BJ (cell line): ENCODE measurements at regions not wholly inside any gene's neighbourhood (a gene's known extent, or its start where the extent isn't known, plus 50 kb on each side); places are given as distances from the start of the nearest gene placed in this dataset.

ENCODE experiments used
- CTCF ChIA-PET: fragments of 350-600 bp; formaldehyde crosslinking; extraction: SDS; loops from one replicate; lab custom pipeline; 2021; ENCODE audit warnings: antibody characterized with exemption, inconsistent platforms; lab: Yijun Ruan, JAX
- POLR2A ChIA-PET: fragments of 300-600 bp; sonication (Branson Sonifier 250); formaldehyde crosslinking; extraction: SDS; loops from one replicate; lab custom pipeline; 2021; ENCODE audit warnings: antibody characterized with exemption; lab: Charles Lee
- DNase-seq: peaks from one replicate; pipeline ENCODE4 v3.0.0-alpha.2; 2011; ENCODE audit warnings: low read depth
- H3K27me3 ChIP-seq: 2 replicates; pipeline ENCODE4 v1.6.0; 2011; ENCODE audit warnings: low read length; ENCODE audit not compliant: control insufficient read depth, insufficient read depth
- H3K36me3 ChIP-seq: 2 replicates; pipeline ENCODE4 v1.5.1; 2011; ENCODE audit warnings: low read length; ENCODE audit not compliant: control insufficient read depth, insufficient read depth
- H3K4me3 ChIP-seq: 2 replicates; pipeline ENCODE4 v1.5.1; 2011; ENCODE audit warnings: low read depth, mild to moderate bottlenecking, control low read depth, low read length
- CTCF ChIP-seq: IDR thresholded peaks from 2 replicates; pipeline ENCODE4 v1.5.1; 2011; ENCODE audit warnings: low read depth, mild to moderate bottlenecking, control low read depth, inconsistent platforms, low read length, moderate library complexity; ENCODE audit not compliant: insufficient read depth

GRCh38 chr21:43268804-43269186, 100.0 kb downstream of the CRYAA start:
- CTCF ChIA-PET: interaction anchor here (0.6 to 1.3 kb wide), 2 partner anchors 26 to 63 kb away, joined by 3 read pairs; no protein-coding TSS in a partner anchor
- no peak for TF ChIP-seq CTCF
- POLR2A ChIA-PET: no interaction called here

GRCh38 chr21:43268086-43268803, 99.4 kb downstream of the CRYAA start:
- ChIA-PET CTCF (no interaction called here), POLR2A (no interaction called here)
- H3K36me3 ChIP-seq: no peaks in the 10 kb centered on the region
- no peak for DNase-seq
- peaks cover 12% of the 10 kb centered on the region for H3K27me3 ChIP-seq
- H3K4me3 ChIP-seq: no peak overlapping the region
- TF ChIP-seq CTCF: no peak

More at GRCh38 chr21:43268804-43269186, 100.0 kb downstream of the CRYAA start:
- DNase-seq: no peak
- H3K27me3 ChIP-seq: peaks cover 12% of the 10 kb centered on the region
- no peak overlapping the region for H3K4me3 ChIP-seq
- H3K36me3 ChIP-seq: no peaks in the 10 kb centered on the region

- DNase-seq: no peak
- H3K36me3 ChIP-seq: no peaks in the 10 kb centered on the region
- TF ChIP-seq CTCF: no peak
- ChIA-PET CTCF (no interaction called here), POLR2A (no interaction called here)
- H3K4me3 ChIP-seq: no peak overlapping the region
- H3K27me3 ChIP-seq: peaks cover 12% of the 10 kb centered on the region
Measured at GRCh38 chr21:43267391-43268085, 98.7 kb downstream of the CRYAA start.

- CTCF ChIA-PET: no interaction called here
- H3K36me3 ChIP-seq: no peaks in the 10 kb centered on the region
- H3K4me3 ChIP-seq: no peak overlapping the region
- TF ChIP-seq CTCF: no peak
- POLR2A ChIA-PET: no interaction called here
- DNase-seq: no peak
- H3K27me3 ChIP-seq: peaks cover 12% of the 10 kb centered on the region
Measured at GRCh38 chr21:43266534-43266933, 97.7 kb downstream of the CRYAA start.

- Histone ChIP-seq H3K4me3 (no peak overlapping the region), H3K27me3 (no peaks in the 10 kb centered on the region), H3K36me3 (no peaks in the 10 kb centered on the region)
- DNase-seq: no peak
- ChIA-PET POLR2A (no interaction called here), CTCF (no interaction called here)
- TF ChIP-seq CTCF: no peak
Measured at GRCh38 chr21:43262427-43262826, 93.6 kb downstream of the CRYAA start.
